Superior temporal gyrus (tissue), 1 donor: ENCODE measurements at regions not wholly inside any gene's neighbourhood (a gene's known extent, or its start where the extent isn't known, plus 50 kb on each side); places are given as distances from the start of the nearest gene placed in this dataset.
A peak's percentile ranks its signal among the peaks of the same experiment; 100 is the strongest.

Source experiments
- DNase-seq: peaks from one replicate; pipeline ENCODE4 v3.0.0-alpha.2; 2016; ENCODE audit errors: extremely low spot score

- no peak for DNase-seq
Measured at GRCh38 chr5:173764332-173765028, 123.7 kb upstream of the CPEB4 start.

- no peak for DNase-seq
Measured at GRCh38 chr5:173765029-173765644, 123.0 kb upstream of the CPEB4 start.

- no peak for DNase-seq
Measured at GRCh38 chr5:173765661-173766060, 122.5 kb upstream of the CPEB4 start.

- no peak for DNase-seq
Measured at GRCh38 chr5:173767574-173768266, 120.4 kb upstream of the CPEB4 start.

- no peak for DNase-seq
Measured at GRCh38 chr5:173768267-173768806, 119.8 kb upstream of the CPEB4 start.

- no peak for DNase-seq
Measured at GRCh38 chr5:173768891-173769290, 119.3 kb upstream of the CPEB4 start.

GRCh38 chr5:173770637-173771036 lies 117.5 kb upstream of the CPEB4 start:
- DNase-seq = no peak

- no peak for DNase-seq
Measured at GRCh38 chr5:173771121-173771724, 116.9 kb upstream of the CPEB4 start.

GRCh38 chr5:173771725-173772383 lies 116.3 kb upstream of the CPEB4 start:
- DNase-seq = no peak

GRCh38 chr5:173772384-173773059 lies 115.6 kb upstream of the CPEB4 start:
- DNase-seq = no peak

GRCh38 chr5:173774271-173774761 lies 113.8 kb upstream of the CPEB4 start:
- DNase-seq = no peak

- peak; percentile 66 for DNase-seq
Measured at GRCh38 chr5:173775261-173776197, 112.6 kb upstream of the CPEB4 start.

- DNase-seq = no peak
Measured at GRCh38 chr5:173777149-173777548, 111.0 kb upstream of the CPEB4 start.

- no peak for DNase-seq
Measured at GRCh38 chr5:173777674-173778073, 110.5 kb upstream of the CPEB4 start.

GRCh38 chr5:173778152-173778782 lies 109.9 kb upstream of the CPEB4 start:
- no peak for DNase-seq

- DNase-seq = no peak
Measured at GRCh38 chr5:173778784-173779304, 109.3 kb upstream of the CPEB4 start.

GRCh38 chr5:173780235-173781234 lies 107.6 kb upstream of the CPEB4 start:
- DNase-seq = no peak

GRCh38 chr5:173781432-173781815 lies 106.7 kb upstream of the CPEB4 start:
- DNase-seq = no peak
